GM13977 (cell line): ENCODE measurements at regions not wholly inside any gene's neighbourhood (a gene's known extent, or its start where the extent isn't known, plus 50 kb on each side); places are given as distances from the start of the nearest gene placed in this dataset.

Source experiments
- DNase-seq: peaks from one replicate; pipeline ENCODE4 v3.0.0; 2012; ENCODE audit warnings: low spot score
- CTCF ChIP-seq: IDR thresholded peaks from 2 replicates; pipeline ENCODE4 v1.5.1; 2012; ENCODE audit warnings: mild to moderate bottlenecking, control low read depth; ENCODE audit not compliant: insufficient read depth; ENCODE audit errors: extremely low read depth, missing control alignments
- in situ Hi-C: fragments of 300-500 bp; cut with MboI; formaldehyde crosslinking; loops from one replicate; pipeline ENCODE4 v1.12.0; 2022; ENCODE audit warnings: low sequenced_read_pairs, low pct_unique_long_range_greater_than_20kb, mixed read lengths, inconsistent platforms; ENCODE audit not compliant: unreplicated experiment

DNA sequence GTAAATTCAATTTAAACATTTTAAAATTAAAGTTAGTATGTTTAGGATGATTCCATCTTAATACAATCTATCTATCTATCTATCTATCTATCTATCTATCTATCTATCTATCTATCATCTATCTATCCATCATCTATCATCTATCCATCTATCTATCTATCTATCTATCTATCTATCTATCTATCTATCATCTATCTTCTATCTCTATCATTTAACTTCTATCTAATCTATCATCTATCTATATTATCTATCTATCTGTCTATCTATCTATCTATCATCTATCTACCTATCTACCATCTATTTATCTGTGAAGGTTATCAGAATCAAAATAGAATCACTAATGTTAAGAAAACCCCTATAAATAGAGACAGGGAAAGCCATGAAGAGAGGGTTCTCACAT lies 78.3 kb downstream of the RAMP3 start:
- no peak for TF ChIP-seq CTCF
- DNase-seq: no peak
- in situ Hi-C loops: no loop called here

DNA sequence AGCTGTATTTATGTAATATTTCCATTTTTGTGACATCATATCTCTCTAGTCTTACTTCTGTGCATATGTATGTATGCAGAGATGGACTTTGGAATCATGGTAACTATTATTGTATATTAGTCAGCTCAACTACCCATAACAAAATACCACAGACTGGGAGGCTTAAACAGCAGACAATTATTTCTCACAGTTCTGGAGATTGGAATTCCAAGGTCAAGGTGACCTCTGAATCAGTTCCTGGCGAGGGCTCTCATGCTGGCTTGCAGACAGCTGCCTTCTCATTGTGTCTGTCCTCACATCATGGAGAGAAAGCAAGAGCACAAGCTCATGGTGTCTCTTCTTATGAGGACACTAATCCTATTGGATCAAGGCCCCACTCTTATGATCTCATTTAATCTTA lies 79.1 kb downstream of the RAMP3 start:
- in situ Hi-C loops: no loop called here
- no peak for TF ChIP-seq CTCF
- no peak for DNase-seq

DNA sequence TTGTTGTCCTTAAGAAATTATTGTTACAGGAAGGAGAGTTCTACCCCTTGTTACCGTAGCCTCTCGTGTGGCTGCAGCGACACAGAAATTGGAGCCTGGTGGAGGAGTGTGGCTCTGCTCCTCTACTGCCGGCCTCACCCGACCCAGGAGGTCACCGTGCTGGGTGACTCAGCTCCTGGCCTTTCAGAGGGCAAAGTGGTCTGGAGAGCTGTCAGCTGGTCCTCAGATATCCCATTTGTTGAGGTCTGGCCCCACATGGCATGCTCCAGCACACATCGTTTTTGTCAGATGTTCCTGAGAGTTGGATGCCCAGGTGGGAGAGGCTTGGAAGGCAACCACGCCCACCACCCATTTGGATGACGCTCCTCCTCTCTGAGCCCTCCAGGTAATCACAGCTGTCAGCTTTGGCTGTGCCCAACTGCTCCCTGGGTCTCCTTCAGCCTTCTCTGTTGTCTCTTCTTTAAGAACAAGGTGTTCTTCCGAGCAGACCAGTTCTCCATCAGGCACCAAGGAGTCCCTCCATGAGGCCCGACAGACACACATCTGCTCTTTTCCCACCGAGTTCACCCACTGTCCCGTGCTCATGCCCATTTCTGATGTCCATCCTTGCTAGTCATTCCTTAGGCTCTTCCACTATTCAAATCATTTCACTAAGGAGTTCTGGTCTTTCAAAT lies 80.3 kb downstream of the RAMP3 start:
- in situ Hi-C loops: no loop called here
- no peak for TF ChIP-seq CTCF
- DNase-seq: no peak

DNA sequence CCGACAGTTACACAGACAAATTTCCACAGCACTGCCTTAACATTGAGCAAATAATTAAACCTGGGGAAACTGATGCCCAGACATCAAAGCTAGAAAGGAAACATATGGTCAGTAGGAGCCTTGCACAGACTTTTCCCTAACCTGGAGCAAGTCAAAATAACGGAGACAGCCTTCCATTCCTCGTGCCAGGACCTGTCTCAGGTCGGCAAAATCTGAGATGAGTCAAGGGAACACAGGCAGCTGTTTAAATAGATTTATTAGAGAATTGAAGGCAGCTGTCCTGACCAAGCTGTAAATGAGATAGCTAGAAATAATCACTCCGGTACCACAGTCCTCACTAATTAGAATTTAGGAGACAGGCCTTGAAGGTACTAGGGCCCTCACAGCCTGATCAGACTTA lies 81.2 kb downstream of the RAMP3 start:
- in situ Hi-C loops: no loop called here
- no peak for DNase-seq
- TF ChIP-seq CTCF: no peak

GRCh38 chr7:45239486-45239885 lies 81.9 kb downstream of the RAMP3 start:
- no peak for TF ChIP-seq CTCF
- in situ Hi-C loops: no loop called here
- no peak for DNase-seq

- TF ChIP-seq CTCF: no peak
- no peak for DNase-seq
- in situ Hi-C loops: no loop called here
Observed at GRCh38 chr7:45240273-45240771, 82.7 kb downstream of the RAMP3 start.
